LNCaP clone FGC (cell line): ENCODE measurements at regions not wholly inside any gene's neighbourhood (a gene's known extent, or its start where the extent isn't known, plus 50 kb on each side); places are given as distances from the start of the nearest gene placed in this dataset.

ENCODE experiments used
- DNase-seq: peaks from one replicate; pipeline ENCODE4 v3.0.0-alpha.2; 2011; ENCODE audit warnings: low read depth
- H3K4me3 ChIP-seq: 2 replicates; pipeline ENCODE4 v1.5.1; 2011; ENCODE audit warnings: mild to moderate bottlenecking, low read depth, low read length, control low read depth
- TF ChIP-seq, protein P1 (sequence below): IDR thresholded peaks from 2 replicates; pipeline ENCODE4 v1.5.1; 2012; ENCODE audit warnings: mild to moderate bottlenecking; ENCODE audit not compliant: control insufficient read depth, insufficient read depth; ENCODE audit errors: extremely low read depth

DNA sequence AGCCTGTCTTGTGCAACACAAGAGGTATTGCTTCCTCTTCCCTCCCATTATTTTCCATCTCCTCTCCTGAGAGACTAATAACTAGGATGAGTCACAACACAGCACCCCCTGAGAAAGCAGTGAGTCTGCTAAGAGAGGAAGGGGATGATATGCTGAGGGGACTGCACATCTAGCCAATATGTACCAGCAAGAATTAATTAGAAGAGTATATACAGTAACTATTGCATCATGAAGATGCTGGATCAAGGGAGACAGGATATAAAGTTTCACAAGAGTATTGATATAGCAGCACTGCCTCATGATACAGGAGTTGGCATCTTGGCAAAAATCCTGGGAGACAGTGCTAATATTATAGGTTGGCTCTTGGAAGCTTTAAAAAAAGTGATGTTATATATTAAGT lies 289.9 kb upstream of the RBMS1 start:
- TF ChIP-seq, protein P1, sequence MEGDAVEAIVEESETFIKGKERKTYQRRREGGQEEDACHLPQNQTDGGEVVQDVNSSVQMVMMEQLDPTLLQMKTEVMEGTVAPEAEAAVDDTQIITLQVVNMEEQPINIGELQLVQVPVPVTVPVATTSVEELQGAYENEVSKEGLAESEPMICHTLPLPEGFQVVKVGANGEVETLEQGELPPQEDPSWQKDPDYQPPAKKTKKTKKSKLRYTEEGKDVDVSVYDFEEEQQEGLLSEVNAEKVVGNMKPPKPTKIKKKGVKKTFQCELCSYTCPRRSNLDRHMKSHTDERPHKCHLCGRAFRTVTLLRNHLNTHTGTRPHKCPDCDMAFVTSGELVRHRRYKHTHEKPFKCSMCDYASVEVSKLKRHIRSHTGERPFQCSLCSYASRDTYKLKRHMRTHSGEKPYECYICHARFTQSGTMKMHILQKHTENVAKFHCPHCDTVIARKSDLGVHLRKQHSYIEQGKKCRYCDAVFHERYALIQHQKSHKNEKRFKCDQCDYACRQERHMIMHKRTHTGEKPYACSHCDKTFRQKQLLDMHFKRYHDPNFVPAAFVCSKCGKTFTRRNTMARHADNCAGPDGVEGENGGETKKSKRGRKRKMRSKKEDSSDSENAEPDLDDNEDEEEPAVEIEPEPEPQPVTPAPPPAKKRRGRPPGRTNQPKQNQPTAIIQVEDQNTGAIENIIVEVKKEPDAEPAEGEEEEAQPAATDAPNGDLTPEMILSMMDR = no peak
- no peak for DNase-seq
- H3K4me3 ChIP-seq = no peak overlapping the region

DNA sequence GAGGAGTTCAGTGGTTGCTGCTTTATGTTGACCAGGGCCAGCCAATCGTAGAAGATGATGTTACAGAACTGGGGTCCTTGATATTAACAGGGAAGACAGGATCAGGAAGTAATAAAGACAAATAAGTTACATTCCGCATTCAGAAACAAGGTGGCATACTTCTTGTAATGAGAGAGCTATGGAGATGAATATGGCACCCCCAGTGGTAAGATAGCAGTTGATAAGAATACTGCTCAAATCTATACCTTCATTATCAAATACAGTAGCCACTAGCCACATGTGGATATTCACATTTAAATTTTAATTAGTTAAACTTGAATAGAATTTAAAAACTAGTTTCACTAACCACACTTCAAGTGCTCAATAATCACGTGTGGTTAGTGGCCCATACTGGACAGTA lies 290.4 kb upstream of the RBMS1 start:
- TF ChIP-seq, protein P1 = 0 out of 2 replicates have a peak, but pooled peaks have one; percentile 15
- DNase-seq = no peak
- H3K4me3 ChIP-seq = no peak overlapping the region

- TF ChIP-seq, protein P1 = no peak
- no peak for DNase-seq
- no peak overlapping the region for H3K4me3 ChIP-seq
Measured at GRCh38 chr2:160790738-160791137, 297.1 kb upstream of the RBMS1 start.

DNA sequence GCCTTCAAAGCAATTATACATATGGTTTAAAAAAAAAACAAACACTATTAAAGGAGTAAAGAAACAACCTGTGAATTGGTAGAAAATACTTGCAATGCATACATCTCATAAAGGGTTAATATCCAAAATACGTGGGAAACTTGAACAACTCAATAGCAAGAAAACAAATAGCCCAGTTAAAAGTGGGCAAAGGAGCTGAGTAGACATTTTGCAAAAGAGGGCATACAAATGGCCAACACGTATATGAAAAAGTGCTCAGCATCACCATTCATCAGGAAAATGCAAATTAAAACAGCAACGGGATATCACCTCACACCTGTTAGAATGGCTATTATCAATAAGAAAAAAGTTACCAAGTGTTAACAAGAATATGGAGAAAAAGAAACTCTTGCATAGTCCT lies 298.3 kb upstream of the RBMS1 start:
- no peak overlapping the region for H3K4me3 ChIP-seq
- TF ChIP-seq, protein P1 = no peak
- no peak for DNase-seq

- TF ChIP-seq, protein P1 = no peak
- no peak overlapping the region for H3K4me3 ChIP-seq
- no peak for DNase-seq
Measured at GRCh38 chr2:160792837-160793236, 299.2 kb upstream of the RBMS1 start.

GRCh38 chr2:160794926-160795325 lies 301.3 kb upstream of the RBMS1 start:
- H3K4me3 ChIP-seq = no peak overlapping the region
- DNase-seq = no peak
- TF ChIP-seq, protein P1 = no peak

- H3K4me3 ChIP-seq = no peak overlapping the region
- no peak for DNase-seq
- TF ChIP-seq, protein P1 = no peak
Measured at GRCh38 chr2:160803881-160804280, 310.3 kb upstream of the RBMS1 start.
